GM12874 (cell line): ENCODE measurements at regions not wholly inside any gene's neighbourhood (a gene's known extent, or its start where the extent isn't known, plus 50 kb on each side); places are given as distances from the start of the nearest gene placed in this dataset.

Source experiments
- CTCF ChIP-seq: IDR thresholded peaks from 2 replicates; pipeline ENCODE4 v1.5.1; 2011; ENCODE audit warnings: low read depth, mild to moderate bottlenecking, control low read depth, low read length, moderate library complexity; ENCODE audit not compliant: insufficient read depth

- no peak for TF ChIP-seq CTCF
These were observed 356.2 kb downstream of the LPIN1 start for GRCh38 chr2:12102679-12103078.

GRCh38 chr2:12105180-12105579 lies 358.7 kb downstream of the LPIN1 start:
- no peak for TF ChIP-seq CTCF

GRCh38 chr2:12106440-12107080 lies 360.1 kb downstream of the LPIN1 start:
- no peak for TF ChIP-seq CTCF

- TF ChIP-seq CTCF, result no peak
These were observed 360.9 kb downstream of the LPIN1 start for GRCh38 chr2:12107321-12107720.

- TF ChIP-seq CTCF, result no peak
These were observed 361.5 kb downstream of the LPIN1 start for GRCh38 chr2:12107939-12108338.

GRCh38 chr2:12109363-12110017 lies 363.1 kb downstream of the LPIN1 start:
- TF ChIP-seq CTCF, result no peak

- TF ChIP-seq CTCF, result no peak
These were observed 363.6 kb downstream of the LPIN1 start for GRCh38 chr2:12110074-12110473.
